Activated CD8-positive, alpha-beta T cell treated with anti-CD3 and anti-CD28 coated beads, Interleukin-2, amount 10 ng/mL, durations not matched to agents 7 days and 5 days (primary cell): ENCODE measurements at regions not wholly inside any gene's neighbourhood (a gene's known extent, or its start where the extent isn't known, plus 50 kb on each side); places are given as distances from the start of the nearest gene placed in this dataset.

Experiments used
- ATAC-seq: fragments of 150-1000 bp; cut with Tn5 transposase; one replicate; pipeline ENCODE4 v1.10.0; 2021; ENCODE audit warnings: moderate library complexity
- CTCF ChIA-PET: fragments of 350-600 bp; sonication (Branson Sonifier 250); formaldehyde crosslinking; loops from one replicate; lab custom pipeline; 2021; ENCODE audit warnings: antibody characterized with exemption; lab: Charles Lee
- POLR2A ChIA-PET: fragments of 350-600 bp; sonication (Branson Sonifier 250); formaldehyde crosslinking; loops from one replicate; lab custom pipeline; 2021; ENCODE audit warnings: antibody characterized with exemption; lab: Charles Lee
- DNase-seq: peaks from one replicate; pipeline ENCODE4 v3.0.0-alpha.2; 2020
- H3K27ac Mint-ChIP-seq: one replicate; pipeline ENCODE4 v1.8.0; 2021; ENCODE audit warnings: mild to moderate bottlenecking, mixed read lengths
- H3K27me3 Mint-ChIP-seq: one replicate; pipeline ENCODE4 v1.8.0; 2021; ENCODE audit warnings: low read depth, mixed read lengths
- H3K36me3 Mint-ChIP-seq: one replicate; pipeline ENCODE4 v1.8.0; 2021; ENCODE audit warnings: low read depth, mixed read lengths
- H3K4me1 Mint-ChIP-seq: one replicate; pipeline ENCODE4 v1.8.0; 2021; ENCODE audit warnings: low read depth, mixed read lengths
- H3K4me3 Mint-ChIP-seq: one replicate; pipeline ENCODE4 v1.8.0; 2021; ENCODE audit warnings: mild to moderate bottlenecking, mixed read lengths
- H3K9me3 Mint-ChIP-seq: one replicate; pipeline ENCODE4 v1.8.0; 2022; ENCODE audit warnings: mixed read lengths; ENCODE audit not compliant: insufficient read depth

DNA sequence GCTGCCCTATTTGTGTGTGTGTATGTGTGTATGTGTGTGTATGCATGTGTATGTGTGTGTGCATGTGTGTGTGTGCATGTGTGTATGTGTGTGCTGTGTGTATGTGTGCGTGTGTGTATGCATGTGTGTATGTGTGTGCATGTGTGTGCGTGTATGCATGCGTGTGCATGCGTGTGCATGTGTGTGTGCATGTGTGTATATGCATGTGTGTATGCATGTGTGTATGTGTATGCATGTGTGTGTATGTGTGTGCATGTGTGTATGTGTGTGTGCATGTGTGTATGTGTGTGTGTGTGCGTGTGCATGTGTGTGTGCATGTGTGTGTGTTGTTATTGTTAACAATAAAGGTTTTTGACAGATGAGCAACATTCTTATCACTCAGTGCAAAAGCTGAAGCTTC, 110.8 kb upstream of the HES1 start:
- no peak for DNase-seq
- POLR2A ChIA-PET: no interaction called here
- Mint-ChIP-seq H3K4me3 (no peak overlapping the region), H3K4me1 (no peaks in the 10 kb centered on the region), H3K27me3 (peaks cover 7% of the 10 kb centered on the region), H3K36me3 (no peaks in the 10 kb centered on the region), H3K9me3 (no peaks in the 10 kb centered on the region), H3K27ac (no peak overlapping the region)
- CTCF ChIA-PET: no interaction called here
- no peak for ATAC-seq

- no peak for ATAC-seq
- no peaks in the 10 kb centered on the region for H3K4me1 Mint-ChIP-seq
- H3K27me3 Mint-ChIP-seq: peaks cover 7% of the 10 kb centered on the region
- H3K4me3 Mint-ChIP-seq: no peak overlapping the region
- no peaks in the 10 kb centered on the region for H3K36me3 Mint-ChIP-seq
- no peak overlapping the region for H3K27ac Mint-ChIP-seq
- ChIA-PET CTCF (no interaction called here), POLR2A (no interaction called here)
- no peaks in the 10 kb centered on the region for H3K9me3 Mint-ChIP-seq
- DNase-seq: no peak
Measured at GRCh38 chr3:194025951-194026350, 110.0 kb upstream of the HES1 start.

DNA sequence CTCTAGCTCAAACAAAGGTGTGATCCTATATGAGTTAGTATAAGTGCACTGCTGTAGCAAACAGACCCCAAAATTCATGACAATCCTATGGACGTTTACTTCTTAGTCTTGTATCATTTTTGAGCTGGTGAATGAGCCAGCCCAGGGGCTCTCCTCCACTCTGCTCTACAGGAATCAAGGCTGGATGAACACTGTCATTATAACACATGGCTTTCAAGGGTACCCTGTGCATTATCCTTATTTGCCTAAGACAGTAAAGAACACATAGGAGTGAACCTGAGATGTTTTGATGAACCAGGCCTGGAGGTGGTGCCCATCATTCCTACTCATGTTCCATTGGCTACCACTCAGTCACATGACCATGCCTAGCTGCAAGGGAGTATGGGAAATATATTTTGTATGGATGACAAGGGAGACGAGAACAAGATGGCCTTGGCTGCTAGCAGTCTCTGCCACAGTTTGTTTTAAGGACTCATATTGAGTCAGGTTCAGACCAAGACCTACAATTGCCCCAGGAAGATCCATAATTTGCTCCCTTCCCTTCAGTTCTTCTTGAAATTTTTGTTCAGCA, 107.4 kb upstream of the HES1 start:
- ChIA-PET CTCF (interaction anchor here (0.6 kb wide), 1 partner anchor 14 kb away, joined by 3 read pairs; no protein-coding TSS in a partner anchor), POLR2A (no interaction called here)
- Mint-ChIP-seq H3K4me3 (no peak overlapping the region), H3K9me3 (no peaks in the 10 kb centered on the region), H3K27me3 (peaks cover 7% of the 10 kb centered on the region), H3K4me1 (no peaks in the 10 kb centered on the region), H3K36me3 (no peaks in the 10 kb centered on the region), H3K27ac (no peak overlapping the region)
- ATAC-seq (no peak), DNase-seq (no peak)

DNA sequence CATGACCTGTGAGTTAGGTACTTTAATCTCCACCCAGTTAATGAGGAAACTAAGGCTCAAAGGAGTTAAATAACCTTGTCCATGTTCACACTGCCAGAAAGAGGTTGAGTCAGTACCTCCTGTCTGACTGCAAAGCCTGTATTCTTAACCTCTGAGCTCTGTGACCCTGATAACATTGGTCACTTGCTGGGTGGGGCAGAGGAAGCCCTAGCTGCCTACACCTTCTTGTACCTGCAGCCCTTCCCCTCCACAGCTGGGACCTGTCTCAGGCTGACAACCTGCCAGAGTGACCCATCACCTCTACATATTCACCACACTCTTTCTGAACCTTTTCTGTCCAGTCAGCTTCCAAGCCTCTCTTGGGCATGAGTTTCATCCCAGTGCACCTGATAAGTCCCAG, 106.1 kb upstream of the HES1 start:
- H3K27ac Mint-ChIP-seq: no peak overlapping the region

GRCh38 chr3:194030372-194030771, 105.6 kb upstream of the HES1 start:
- H3K27me3 Mint-ChIP-seq: peaks cover 7% of the 10 kb centered on the region
- POLR2A ChIA-PET: no interaction called here
- ATAC-seq: no peak

More for the DNA sequence above, 106.1 kb upstream of the HES1 start:
- Mint-ChIP-seq H3K4me3 (no peak overlapping the region), H3K4me1 (no peaks in the 10 kb centered on the region), H3K9me3 (no peaks in the 10 kb centered on the region), H3K36me3 (no peaks in the 10 kb centered on the region), H3K27me3 (peaks cover 7% of the 10 kb centered on the region)
- CTCF ChIA-PET: no interaction called here
- no peak for DNase-seq
- ATAC-seq: no peak
- POLR2A ChIA-PET: no interaction called here

GRCh38 chr3:194031349-194031748, 104.6 kb upstream of the HES1 start:
- no peak overlapping the region for H3K4me3 Mint-ChIP-seq
- H3K36me3 Mint-ChIP-seq: no peaks in the 10 kb centered on the region
- ChIA-PET CTCF (no interaction called here), POLR2A (no interaction called here)
- H3K27me3 Mint-ChIP-seq: peaks cover 7% of the 10 kb centered on the region
- H3K9me3 Mint-ChIP-seq: no peaks in the 10 kb centered on the region
- no peaks in the 10 kb centered on the region for H3K4me1 Mint-ChIP-seq
- H3K27ac Mint-ChIP-seq: no peak overlapping the region
- DNase-seq (no peak), ATAC-seq (no peak)

More at GRCh38 chr3:194030372-194030771, 105.6 kb upstream of the HES1 start:
- CTCF ChIA-PET: no interaction called here
- Mint-ChIP-seq H3K9me3 (no peaks in the 10 kb centered on the region), H3K4me1 (no peaks in the 10 kb centered on the region), H3K36me3 (no peaks in the 10 kb centered on the region), H3K4me3 (no peak overlapping the region), H3K27ac (no peak overlapping the region)
- no peak for DNase-seq

GRCh38 chr3:194031867-194032635, 103.9 kb upstream of the HES1 start:
- CTCF ChIA-PET: no interaction called here
- Mint-ChIP-seq H3K27ac (no peak overlapping the region), H3K9me3 (no peaks in the 10 kb centered on the region), H3K36me3 (no peaks in the 10 kb centered on the region), H3K27me3 (peaks cover 7% of the 10 kb centered on the region), H3K4me1 (no peaks in the 10 kb centered on the region), H3K4me3 (no peak overlapping the region)
- POLR2A ChIA-PET: no interaction called here
- ATAC-seq (no peak), DNase-seq (no peak)

DNA sequence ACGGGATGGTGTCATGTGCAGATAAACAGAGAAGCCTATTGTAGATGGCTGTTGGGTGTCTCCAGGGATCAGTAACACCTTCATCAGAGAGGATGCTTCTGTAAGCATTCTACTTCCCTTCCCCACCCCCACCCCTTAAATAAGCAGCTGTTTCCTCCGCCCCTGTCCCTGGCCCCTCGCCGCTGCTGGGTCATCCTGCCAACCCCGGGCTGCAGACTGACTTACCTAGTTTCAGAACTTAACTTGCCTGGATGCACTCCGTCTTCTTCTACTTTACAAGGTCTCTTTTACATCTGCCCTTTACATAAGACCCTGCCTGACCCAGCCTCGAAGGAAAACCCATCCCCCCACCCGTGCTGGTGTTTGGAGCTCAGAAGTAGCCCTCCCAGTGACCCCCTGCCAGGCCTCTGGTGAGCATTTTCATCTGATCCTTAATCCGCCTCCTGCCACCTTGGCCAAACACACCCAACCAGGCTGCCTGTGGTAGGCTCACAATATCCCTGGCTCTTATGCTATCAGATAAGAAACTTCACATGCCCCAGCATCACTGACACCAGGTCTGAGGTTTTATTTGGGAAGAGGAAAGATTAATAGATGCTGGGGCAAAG, 103.0 kb upstream of the HES1 start:
- Mint-ChIP-seq H3K36me3 (no peaks in the 10 kb centered on the region), H3K27me3 (peaks cover 4% of the 10 kb centered on the region), H3K9me3 (no peaks in the 10 kb centered on the region), H3K4me3 (no peak overlapping the region), H3K27ac (no peak overlapping the region), H3K4me1 (no peaks in the 10 kb centered on the region)
- DNase-seq: no peak
- CTCF ChIA-PET: no interaction called here
- ATAC-seq: no peak
- POLR2A ChIA-PET: no interaction called here

DNA sequence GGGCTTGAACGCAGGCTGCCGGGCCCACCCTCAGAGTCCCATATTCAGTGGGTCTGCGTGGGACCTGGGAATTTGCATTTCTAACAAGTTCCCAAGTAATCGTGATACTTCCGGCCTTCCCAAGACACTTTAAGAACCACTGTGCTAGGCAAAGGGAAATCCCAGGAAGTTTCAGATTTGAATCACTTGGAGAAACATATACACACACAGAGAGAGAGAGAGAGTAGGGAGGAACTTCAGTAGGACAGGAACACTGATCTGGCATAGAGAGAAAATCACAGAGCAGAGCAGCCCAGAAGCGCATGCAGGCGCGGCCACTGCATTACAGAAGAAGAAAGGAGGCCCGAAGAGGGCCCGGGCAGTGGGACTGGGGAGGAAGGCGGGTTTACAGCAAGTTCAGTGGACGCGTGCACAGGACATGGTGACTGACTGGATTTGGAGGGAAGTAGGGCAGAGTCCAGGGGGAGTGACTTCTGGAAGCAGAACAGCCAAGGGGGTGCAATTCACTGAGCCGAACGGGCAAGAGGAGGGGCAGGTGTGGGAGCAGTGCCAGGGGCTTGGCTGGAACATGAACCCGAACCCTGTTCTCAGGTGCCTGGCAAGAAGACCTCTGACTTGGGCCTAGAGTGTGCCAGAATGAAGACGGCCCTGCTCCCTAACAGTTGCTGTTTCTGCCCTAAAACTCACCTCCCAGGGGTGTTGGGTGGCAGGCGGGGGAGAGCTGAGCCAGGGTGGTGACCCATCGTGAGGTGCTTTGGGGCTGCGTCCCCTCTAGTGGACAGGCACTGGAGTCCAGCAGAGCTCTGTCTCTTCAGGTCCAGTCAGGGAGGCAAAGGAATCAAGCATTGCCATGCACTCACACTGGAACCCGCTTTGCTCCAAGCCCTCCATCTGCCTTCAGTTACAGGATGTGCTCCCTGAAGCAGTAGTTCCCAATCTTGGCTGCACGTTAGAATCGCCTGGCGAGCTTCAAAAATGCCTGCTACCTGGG, 101.3 kb upstream of the HES1 start:
- peaks cover 6% of the 10 kb centered on the region for H3K27me3 Mint-ChIP-seq
- H3K27ac Mint-ChIP-seq: no peak overlapping the region
- no peak overlapping the region for H3K4me3 Mint-ChIP-seq
- no peaks in the 10 kb centered on the region for H3K36me3 Mint-ChIP-seq
- H3K9me3 Mint-ChIP-seq: no peaks in the 10 kb centered on the region
- POLR2A ChIA-PET: interaction anchor here (0.6 kb wide), 1 partner anchor 133 kb away, joined by 3 read pairs; no protein-coding TSS in a partner anchor
- DNase-seq (no peak), ATAC-seq (no peak)
- CTCF ChIA-PET: interaction anchor here (0.6 kb wide), 1 partner anchor 10 kb away, joined by 4 read pairs; no protein-coding TSS in a partner anchor
- H3K4me1 Mint-ChIP-seq: no peaks in the 10 kb centered on the region

DNA sequence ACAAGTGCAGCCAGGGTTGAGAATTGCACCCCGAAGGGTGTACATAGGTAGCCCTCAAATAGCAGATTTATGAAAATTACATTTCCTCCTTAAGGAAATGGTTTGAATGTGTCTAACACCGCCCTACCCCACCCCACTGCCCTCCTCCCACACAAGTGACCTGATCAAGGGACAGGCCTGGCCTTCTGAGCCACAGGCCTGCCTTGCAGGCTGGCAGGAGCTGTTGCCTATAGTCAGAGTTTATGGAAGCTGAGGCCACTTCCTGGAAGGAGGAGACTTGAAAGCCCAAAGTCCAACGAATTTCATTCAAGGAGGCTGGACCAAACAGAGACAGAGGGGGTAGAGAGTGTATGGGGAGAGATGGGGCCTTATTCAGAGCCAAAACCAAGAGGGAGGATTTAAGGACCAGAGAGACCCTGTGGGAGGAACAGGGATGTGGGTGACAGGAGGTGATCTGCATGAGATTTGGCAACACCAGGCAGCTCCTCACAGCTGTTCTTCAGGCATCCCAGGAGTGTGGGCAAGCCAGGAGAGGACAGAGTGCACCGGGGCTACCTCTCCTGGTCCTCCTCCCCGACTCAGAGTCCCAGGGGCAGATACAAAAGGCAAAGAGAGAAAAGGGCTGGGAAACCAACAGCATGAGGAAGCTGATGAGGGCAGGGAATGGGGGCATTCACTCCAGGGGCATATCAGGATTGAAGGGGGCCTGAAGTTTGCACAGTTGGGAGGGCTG, 100.4 kb upstream of the HES1 start:
- ChIA-PET POLR2A (interaction anchor here (0.6 kb wide), 1 partner anchor 134 kb away, joined by 3 read pairs; no protein-coding TSS in a partner anchor), CTCF (no interaction called here)
- no peaks in the 10 kb centered on the region for H3K4me1 Mint-ChIP-seq
- no peak overlapping the region for H3K4me3 Mint-ChIP-seq
- H3K36me3 Mint-ChIP-seq: no peaks in the 10 kb centered on the region
- no peak overlapping the region for H3K27ac Mint-ChIP-seq
- DNase-seq: no peak
- H3K9me3 Mint-ChIP-seq: no peaks in the 10 kb centered on the region
- H3K27me3 Mint-ChIP-seq: peaks cover 2% of the 10 kb centered on the region
- ATAC-seq: no peak

GRCh38 chr3:194036842-194037241, 99.1 kb upstream of the HES1 start:
- POLR2A ChIA-PET: no interaction called here
- no peaks in the 10 kb centered on the region for H3K9me3 Mint-ChIP-seq

More at GRCh38 chr3:194036842-194037241, 99.1 kb upstream of the HES1 start:
- H3K4me1 Mint-ChIP-seq: no peaks in the 10 kb centered on the region
- H3K27me3 Mint-ChIP-seq: peaks cover 2% of the 10 kb centered on the region
- no peaks in the 10 kb centered on the region for H3K36me3 Mint-ChIP-seq
- ATAC-seq: no peak
- no peak overlapping the region for H3K4me3 Mint-ChIP-seq
- CTCF ChIA-PET: no interaction called here
- H3K27ac Mint-ChIP-seq: no peak overlapping the region
- no peak for DNase-seq
